ENCODE measurements at regions not wholly inside any gene's neighbourhood (a gene's known extent, or its start where the extent isn't known, plus 50 kb on each side); places are given as distances from the start of the nearest gene placed in this dataset.

DNA sequence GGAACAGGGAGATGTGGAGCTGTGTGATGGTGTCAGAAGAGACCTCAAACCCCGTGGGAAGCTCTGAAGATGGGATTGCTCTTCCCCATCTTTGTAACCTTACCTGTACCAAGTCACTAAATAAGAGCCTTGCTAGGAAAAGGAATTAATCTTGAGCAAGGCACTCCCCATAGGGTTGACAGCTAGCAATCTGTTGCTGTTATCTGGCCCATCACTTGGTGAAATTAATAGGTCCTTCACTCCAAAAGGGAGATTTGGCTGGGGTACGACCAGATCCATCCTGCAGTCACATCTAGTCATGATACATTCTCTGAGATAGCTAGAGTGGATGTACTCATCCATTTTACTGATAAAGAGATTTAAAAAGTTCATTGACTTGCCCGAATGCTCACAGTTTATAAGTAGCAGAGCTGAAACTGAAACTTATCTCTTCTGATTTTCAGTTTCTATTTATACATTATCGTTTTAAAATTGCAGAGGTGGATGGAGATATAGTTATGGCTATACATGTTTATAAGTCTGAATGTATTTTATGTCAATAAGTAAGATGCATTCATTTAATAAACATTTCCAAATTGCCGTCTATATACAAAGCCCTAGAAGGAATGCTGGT, 299.1 kb upstream of the MCTP2 start:
- Histone ChIP-seq H3K79me2 (ENCODE audit: control insufficient read depth, insufficient read depth, low read length) (no peaks in the 10 kb centered on the region), H3K4me2 (ENCODE audit: insufficient read depth, low read length) (no peak overlapping the region), H3K4me3 (no peak overlapping the region), H3K27me3 (ENCODE audit: control insufficient read depth in 2 of 2, insufficient read depth in 2 of 2, low read length in 2 of 2) (no peaks in the 10 kb centered on the region), H3K27ac (ENCODE audit: extremely low read depth, low read depth, low read length) (no peak overlapping the region), H3K4me1 (replicated peaks in 1 of 2; ENCODE audit: control insufficient read depth in 2 of 2, insufficient read depth in 2 of 2, low read length in 2 of 2) (no peaks in the 10 kb centered on the region), H3K9ac (ENCODE audit: insufficient read depth in 1 of 2, low read depth in 2 of 2, low read length in 2 of 2) (no peak overlapping the region), H2AFZ (ENCODE audit: low read depth, low read length) (no peak overlapping the region), H4K20me1 (replicated peaks; ENCODE audit: control insufficient read depth, insufficient read depth, low read length) (no peaks in the 10 kb centered on the region), H3K9me3 (replicated peaks; ENCODE audit: control insufficient read depth, insufficient read depth, low read depth, low read length) (no peaks in the 10 kb centered on the region), H3K9me1 (ENCODE audit: control insufficient read depth, insufficient read depth, low read length) (no peaks in the 10 kb centered on the region), H3K36me3 (ENCODE audit: control insufficient read depth, insufficient read depth, low read length) (no peaks in the 10 kb centered on the region)
- CTCF ChIA-PET (ENCODE audit: low intra/inter-chr PET ratio): no interaction called here
- WGBS (ENCODE audit: insufficient coverage, low coverage, missing lambda C conversion rate): 0% methylated on average over 5 of the region's 5 CpGs
- no TSS peak for BruUV-seq (replicated peaks)
- no peak for TF ChIP-seq HOXB6 (CRISPR knock-in tag; IDR thresholded peaks at IDR 0.05; ENCODE audit: borderline replicate concordance)
- no peak for TF ChIP-seq CHCHD3 (CRISPR knock-in tag; IDR thresholded peaks at IDR 0.05)
- TF ChIP-seq, protein P1, sequence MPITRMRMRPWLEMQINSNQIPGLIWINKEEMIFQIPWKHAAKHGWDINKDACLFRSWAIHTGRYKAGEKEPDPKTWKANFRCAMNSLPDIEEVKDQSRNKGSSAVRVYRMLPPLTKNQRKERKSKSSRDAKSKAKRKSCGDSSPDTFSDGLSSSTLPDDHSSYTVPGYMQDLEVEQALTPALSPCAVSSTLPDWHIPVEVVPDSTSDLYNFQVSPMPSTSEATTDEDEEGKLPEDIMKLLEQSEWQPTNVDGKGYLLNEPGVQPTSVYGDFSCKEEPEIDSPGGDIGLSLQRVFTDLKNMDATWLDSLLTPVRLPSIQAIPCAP (CRISPR knock-in tag; IDR thresholded peaks at IDR 0.05; ENCODE audit: borderline replicate concordance): no peak
- no peak for TF ChIP-seq OTX1 (CRISPR knock-in tag; IDR thresholded peaks at IDR 0.05)
- TF ChIP-seq XRCC5 (IDR thresholded peaks at IDR 0.05; ENCODE audit: low read depth, low read length): no peak
- TF ChIP-seq, protein P2, sequence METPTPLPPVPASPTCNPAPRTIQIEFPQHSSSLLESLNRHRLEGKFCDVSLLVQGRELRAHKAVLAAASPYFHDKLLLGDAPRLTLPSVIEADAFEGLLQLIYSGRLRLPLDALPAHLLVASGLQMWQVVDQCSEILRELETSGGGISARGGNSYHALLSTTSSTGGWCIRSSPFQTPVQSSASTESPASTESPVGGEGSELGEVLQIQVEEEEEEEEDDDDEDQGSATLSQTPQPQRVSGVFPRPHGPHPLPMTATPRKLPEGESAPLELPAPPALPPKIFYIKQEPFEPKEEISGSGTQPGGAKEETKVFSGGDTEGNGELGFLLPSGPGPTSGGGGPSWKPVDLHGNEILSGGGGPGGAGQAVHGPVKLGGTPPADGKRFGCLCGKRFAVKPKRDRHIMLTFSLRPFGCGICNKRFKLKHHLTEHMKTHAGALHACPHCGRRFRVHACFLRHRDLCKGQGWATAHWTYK (CRISPR knock-in tag; IDR thresholded peaks at IDR 0.05): no peak
- TF ChIP-seq RBM17 (IDR thresholded peaks at IDR 0.05; ENCODE audit: borderline replicate concordance, low read depth, low read length): no peak
- TF ChIP-seq ZNF431 (CRISPR knock-in tag; IDR thresholded peaks at IDR 0.05): no peak
- TF ChIP-seq ZNF239 (CRISPR knock-in tag; IDR thresholded peaks at IDR 0.05): no peak
- no peak for TF ChIP-seq NCOA2 (IDR thresholded peaks at IDR 0.05; ENCODE audit: partially characterized antibody in 2 of 2)
- TF ChIP-seq ZNF175 (CRISPR knock-in tag; IDR thresholded peaks at IDR 0.05; ENCODE audit: low read depth): no peak
- no peak for TF ChIP-seq XRCC3 (IDR thresholded peaks at IDR 0.05)
- TF ChIP-seq DIDO1 (tag; IDR thresholded peaks at IDR 0.05; ENCODE audit: low read depth): no peak
- no peak for TF ChIP-seq CTBP1 (IDR thresholded peaks at IDR 0.05; ENCODE audit: borderline replicate concordance)
- TF ChIP-seq CAMTA2 (CRISPR knock-in tag; conservative IDR thresholded peaks at IDR 0.05): no peak
- no peak for TF ChIP-seq SUPT5H (IDR thresholded peaks at IDR 0.05)
- no peak for DNase-seq (ENCODE audit: extremely low read depth in 1 of 4, low spot score in 3 of 4)
- POLR2A ChIA-PET: no interaction called here
- in situ Hi-C loops (cut with MboI) (no loop called here), intact Hi-C loops (cut with micrococcal nuclease) (no loop called here)
- no peak for ATAC-seq
- no peak for FAIRE-seq

All from K562 (cell line).